HG02870 (cell line): ENCODE measurements at regions not wholly inside any gene's neighbourhood (a gene's known extent, or its start where the extent isn't known, plus 50 kb on each side); places are given as distances from the start of the nearest gene placed in this dataset.

ENCODE experiments used
- ATAC-seq: cut with Tn5 transposase; IDR thresholded peaks from one replicate; pipeline ENCODE4 v1.9.1; 2021; ENCODE audit warnings: mild to moderate bottlenecking, moderate library complexity; ENCODE audit not compliant: unreplicated experiment

GRCh38 chr5:121296356-121296755, 555.3 kb upstream of the FTMT start:
- no peak for ATAC-seq

- ATAC-seq: no peak
Measured at GRCh38 chr5:121299153-121299552, 552.5 kb upstream of the FTMT start.

- ATAC-seq: no peak
Measured at GRCh38 chr5:121304838-121305237, 546.8 kb upstream of the FTMT start.

GRCh38 chr5:121313886-121314285, 537.8 kb upstream of the FTMT start:
- no peak for ATAC-seq

GRCh38 chr5:121315786-121316185, 535.9 kb upstream of the FTMT start:
- no peak for ATAC-seq

GRCh38 chr5:121319292-121319691, 532.4 kb upstream of the FTMT start:
- no peak for ATAC-seq

- ATAC-seq: no peak
Measured at GRCh38 chr5:121325930-121326329, 525.8 kb upstream of the FTMT start.

GRCh38 chr5:121350181-121350930, 501.3 kb upstream of the FTMT start:
- ATAC-seq: no peak

- ATAC-seq: no peak
Measured at GRCh38 chr5:121366515-121366914, 485.2 kb upstream of the FTMT start.

- no peak for ATAC-seq
Measured at GRCh38 chr5:121373371-121373770, 478.3 kb upstream of the FTMT start.

GRCh38 chr5:121377461-121377860, 474.2 kb upstream of the FTMT start:
- ATAC-seq: no peak

GRCh38 chr5:121378046-121378445, 473.6 kb upstream of the FTMT start:
- ATAC-seq: no peak

- no peak for ATAC-seq
Measured at GRCh38 chr5:121378559-121379359, 472.9 kb upstream of the FTMT start.

GRCh38 chr5:121380066-121380465, 471.6 kb upstream of the FTMT start:
- no peak for ATAC-seq

- ATAC-seq: no peak
Measured at GRCh38 chr5:121384359-121384758, 467.3 kb upstream of the FTMT start.

GRCh38 chr5:121386334-121386733, 465.3 kb upstream of the FTMT start:
- no peak for ATAC-seq

GRCh38 chr5:121396716-121397115, 455.0 kb upstream of the FTMT start:
- ATAC-seq: no peak

GRCh38 chr5:121399879-121400278, 451.8 kb upstream of the FTMT start:
- ATAC-seq: peak; percentile 93

- no peak for ATAC-seq
Measured at GRCh38 chr5:121408778-121409177, 442.9 kb upstream of the FTMT start.

- ATAC-seq: no peak
Measured at GRCh38 chr5:121415270-121415669, 436.4 kb upstream of the FTMT start.

- no peak for ATAC-seq
Measured at GRCh38 chr5:121421646-121422045, 430.0 kb upstream of the FTMT start.

- ATAC-seq: no peak
Measured at GRCh38 chr5:121424976-121425375, 426.7 kb upstream of the FTMT start.
